ENCODE measurements at regions not wholly inside any gene's neighbourhood (a gene's known extent, or its start where the extent isn't known, plus 50 kb on each side); places are given as distances from the start of the nearest gene placed in this dataset.

DNA sequence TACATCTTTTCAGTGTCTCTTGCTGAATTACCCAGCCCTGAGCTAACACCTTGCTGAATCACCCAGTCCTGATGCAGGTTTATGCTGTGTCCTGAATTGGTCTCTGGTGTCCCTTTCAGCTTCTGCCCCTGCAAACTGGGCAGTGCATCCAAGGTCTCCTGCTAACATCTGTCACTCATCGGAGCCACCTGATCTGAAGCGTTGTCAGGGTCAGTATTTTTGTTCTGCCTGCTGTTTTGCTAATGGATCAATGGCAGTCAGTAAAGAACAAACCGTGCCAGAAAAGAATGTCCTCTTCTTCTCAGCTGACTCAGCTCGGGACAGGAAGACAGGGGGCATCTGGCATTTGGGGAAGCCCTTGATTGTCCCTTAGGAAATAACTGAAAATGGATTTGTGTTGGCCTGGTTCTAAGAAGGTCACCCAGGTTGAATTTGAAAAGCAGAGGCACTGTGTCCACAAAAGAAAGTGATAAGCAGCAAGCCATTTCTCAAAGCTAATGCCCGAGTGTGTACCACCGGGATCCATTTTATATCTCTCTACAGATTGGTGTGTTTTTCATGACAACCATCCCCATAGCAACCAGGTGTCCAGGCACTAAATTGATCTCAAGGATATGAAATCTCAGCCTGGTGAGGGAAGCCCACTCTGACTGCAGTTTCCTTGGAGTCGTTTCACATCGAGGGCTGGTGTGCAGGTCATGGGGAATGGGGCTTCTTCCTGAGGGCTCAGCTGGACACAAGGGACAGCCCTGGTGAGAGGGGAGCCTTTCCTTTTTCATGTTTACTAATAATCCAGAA lies 109.7 kb upstream of the IRF2BP2 start (continued):
- TF ChIP-seq ZNF468 (CRISPR knock-in tag; IDR thresholded peaks at IDR 0.05) = no peak
- 0 out of 2 replicates have a peak, but pooled peaks have one; percentile 55 for TF ChIP-seq HMGXB3 (CRISPR knock-in tag; IDR thresholded peaks at IDR 0.05; ENCODE audit: borderline replicate concordance)
- no peak for TF ChIP-seq ZNF597 (CRISPR knock-in tag; IDR thresholded peaks at IDR 0.05)
- no peak for TF ChIP-seq MAFG (CRISPR knock-in tag; IDR thresholded peaks at IDR 0.05)
- no peak for TF ChIP-seq HOXD1 (CRISPR knock-in tag; IDR thresholded peaks at IDR 0.05)
- peak; percentile 45; the same call in 1 of the 2 replicates for TF ChIP-seq NFKBIZ (CRISPR knock-in tag; IDR thresholded peaks at IDR 0.05)
- TF ChIP-seq ZNF296 (CRISPR knock-in tag; conservative IDR thresholded peaks at IDR 0.05) = no peak
- no peak for TF ChIP-seq ZFP36L2 (CRISPR knock-in tag; IDR thresholded peaks at IDR 0.05)
- no peak for TF ChIP-seq ZNF704 (CRISPR knock-in tag; IDR thresholded peaks at IDR 0.05; ENCODE audit: borderline replicate concordance)
- 0 out of 2 replicates have a peak, but pooled peaks have one; percentile 41 for TF ChIP-seq ZMAT3 (CRISPR knock-in tag; conservative IDR thresholded peaks at IDR 0.05)
- TF ChIP-seq HOXA3 (CRISPR knock-in tag; IDR thresholded peaks at IDR 0.05) = peak; percentile 59
- no peak for TF ChIP-seq TIGD3 (CRISPR knock-in tag; IDR thresholded peaks at IDR 0.05; ENCODE audit: borderline replicate concordance)
- no peak for TF ChIP-seq ZNF251 (CRISPR knock-in tag; IDR thresholded peaks at IDR 0.05)
- no peak for TF ChIP-seq ZNF513 (CRISPR knock-in tag; conservative IDR thresholded peaks at IDR 0.05)
